ENCODE measurements at regions not wholly inside any gene's neighbourhood (a gene's known extent, or its start where the extent isn't known, plus 50 kb on each side); places are given as distances from the start of the nearest gene placed in this dataset.

DNA sequence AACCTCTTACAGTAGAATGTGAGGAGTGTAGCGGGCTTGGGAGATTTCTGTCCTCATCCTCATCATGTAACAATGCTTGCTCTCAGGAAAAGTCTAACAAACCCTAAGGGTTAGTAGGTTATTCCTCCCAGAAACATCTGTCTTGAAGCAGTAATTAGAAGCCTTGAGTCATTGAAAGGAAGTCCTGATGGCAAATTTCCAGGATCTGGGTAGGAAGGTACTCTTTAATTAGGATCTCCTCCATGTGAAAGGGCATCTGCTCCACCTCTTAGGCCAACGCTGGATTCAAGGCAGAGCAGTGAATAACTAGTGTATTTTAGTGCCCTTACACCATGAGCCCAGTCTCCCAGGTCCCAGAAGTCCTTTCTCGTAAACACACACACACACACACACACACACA is 106.6 kb upstream of the BARHL2 start (continued):
- TF ChIP-seq JUNB (IDR thresholded peaks at IDR 0.05) (no peak), STAT1 (conservative IDR thresholded peaks at IDR 0.05) (no peak), CBFB (IDR thresholded peaks at IDR 0.05; ENCODE audit: low read depth) (no peak), TBL1XR1 (IDR thresholded peaks at IDR 0.05; ENCODE audit: low read depth, low read length) (no peak), CREB1 (IDR thresholded peaks at IDR 0.05; ENCODE audit: low read depth) (no peak)

DNA sequence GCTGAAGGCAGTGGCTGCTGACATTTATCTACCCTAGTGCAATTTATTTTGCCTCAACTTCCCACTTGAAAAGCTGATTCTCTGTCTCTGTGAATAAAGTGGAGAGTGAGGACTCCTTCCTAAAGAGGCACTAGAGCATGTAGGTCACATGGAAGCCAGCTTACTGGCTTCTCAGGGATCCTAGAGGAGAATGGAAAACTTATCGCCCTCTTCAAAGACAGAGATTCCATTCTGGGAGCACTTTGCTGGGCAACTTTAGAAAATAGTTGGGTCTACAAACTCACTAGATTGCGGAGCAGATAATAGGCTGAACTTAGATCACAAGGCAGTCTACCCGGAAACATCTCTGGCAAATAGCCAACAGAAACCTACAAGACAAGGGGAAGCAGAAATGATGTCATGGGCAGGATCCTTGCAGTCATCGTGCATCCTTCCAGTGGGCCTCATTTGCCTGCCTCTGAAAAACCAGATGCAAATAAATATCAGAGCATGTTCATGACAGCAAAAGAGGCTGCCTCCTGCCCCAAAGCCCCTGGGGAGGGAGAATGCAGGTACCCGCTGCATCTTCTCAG is 104.8 kb upstream of the BARHL2 start:
- Histone ChIP-seq H3K4me1 (ENCODE audit: control insufficient read depth, insufficient read depth, low read length) (no peaks in the 10 kb centered on the region), H3K27ac (ENCODE audit: control insufficient read depth, insufficient read depth) (no peak overlapping the region), H3K79me2 (ENCODE audit: control insufficient read depth, insufficient read depth, low read length) (no peaks in the 10 kb centered on the region), H3K4me2 (ENCODE audit: control insufficient read depth, insufficient read depth) (no peak overlapping the region), H4K20me1 (ENCODE audit: control insufficient read depth, insufficient read depth) (no peaks in the 10 kb centered on the region), H3K27me3 (replicated peaks in 1 of 2; ENCODE audit: control insufficient read depth in 2 of 2, insufficient read depth in 2 of 2, low read length in 1 of 2) (no peaks in the 10 kb centered on the region), H3K9me3 (replicated peaks; ENCODE audit: control insufficient read depth, insufficient read depth, low read length) (no peaks in the 10 kb centered on the region), H2AFZ (ENCODE audit: control insufficient read depth, low read depth, low read length) (no peak overlapping the region), H3K4me3 (no peak overlapping the region), H3K36me3 (ENCODE audit: control insufficient read depth in 2 of 2, insufficient read depth in 2 of 2, low read length in 1 of 2) (no peaks in the 10 kb centered on the region), H3K9ac (ENCODE audit: control insufficient read depth, insufficient read depth, low read length) (no peak overlapping the region)
- 46% methylated on average over 5 of the region's 5 CpGs for WGBS (ENCODE audit: insufficient coverage, insufficient replicate concordance, low lambda C conversion rate, missing lambda C conversion rate)
- intact Hi-C loops (cut with micrococcal nuclease; ENCODE audit: unreplicated experiment), result no loop called here
- ChIA-PET POLR2A (no interaction called here), CTCF (no interaction called here), SMC1A (ENCODE audit: uncharacterized antibody, unreplicated experiment) (no interaction called here), RAD21 (ENCODE audit: unreplicated experiment) (no interaction called here)
- no TSS peak for BruUV-seq (replicated peaks)
- FAIRE-seq (no peak), DNase-seq (ENCODE audit: low read depth, low spot score) (no peak), ATAC-seq (no peak; the same call in 1 of the 3 replicates)
- in situ Hi-C loops (cut with MboI), result no loop called here
- TF ChIP-seq RUNX3 (IDR thresholded peaks at IDR 0.05; ENCODE audit: low read length) (no peak), HDAC6 (IDR thresholded peaks at IDR 0.05; ENCODE audit: unreplicated experiment) (no peak), IRF4 (IDR thresholded peaks at IDR 0.05; ENCODE audit: low read depth, low read length) (no peak), NFYB (IDR thresholded peaks at IDR 0.05; ENCODE audit: insufficient read depth, low read depth, low read length) (no peak), ZNF217 (IDR thresholded peaks at IDR 0.05) (no peak), TCF7 (IDR thresholded peaks at IDR 0.05; ENCODE audit: borderline replicate concordance) (no peak), BHLHE40 (IDR thresholded peaks at IDR 0.05; ENCODE audit: borderline replicate concordance in 1 of 2, low read depth in 2 of 2, low read length in 1 of 2) (no peak), IKZF1 (conservative IDR thresholded peaks at IDR 0.05) (no peak), SRF (IDR thresholded peaks at IDR 0.05; ENCODE audit: low read depth in 2 of 2, low read length in 2 of 2) (no peak), POLR2A (IDR thresholded peaks at IDR 0.05; ENCODE audit: low read depth, low read length) (no peak), MEF2A (IDR thresholded peaks at IDR 0.05; ENCODE audit: insufficient read depth, low read depth, low read length) (no peak), KLF5 (IDR thresholded peaks at IDR 0.05; ENCODE audit: partially characterized antibody) (no peak), PML (IDR thresholded peaks at IDR 0.05; ENCODE audit: low read length) (no peak), JUNB (IDR thresholded peaks at IDR 0.05) (no peak)
- TF ChIP-seq, protein P1, sequence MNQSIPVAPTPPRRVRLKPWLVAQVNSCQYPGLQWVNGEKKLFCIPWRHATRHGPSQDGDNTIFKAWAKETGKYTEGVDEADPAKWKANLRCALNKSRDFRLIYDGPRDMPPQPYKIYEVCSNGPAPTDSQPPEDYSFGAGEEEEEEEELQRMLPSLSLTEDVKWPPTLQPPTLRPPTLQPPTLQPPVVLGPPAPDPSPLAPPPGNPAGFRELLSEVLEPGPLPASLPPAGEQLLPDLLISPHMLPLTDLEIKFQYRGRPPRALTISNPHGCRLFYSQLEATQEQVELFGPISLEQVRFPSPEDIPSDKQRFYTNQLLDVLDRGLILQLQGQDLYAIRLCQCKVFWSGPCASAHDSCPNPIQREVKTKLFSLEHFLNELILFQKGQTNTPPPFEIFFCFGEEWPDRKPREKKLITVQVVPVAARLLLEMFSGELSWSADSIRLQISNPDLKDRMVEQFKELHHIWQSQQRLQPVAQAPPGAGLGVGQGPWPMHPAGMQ (IDR thresholded peaks at IDR 0.05; ENCODE audit: borderline replicate concordance), result no peak
- TF ChIP-seq, protein P2, sequence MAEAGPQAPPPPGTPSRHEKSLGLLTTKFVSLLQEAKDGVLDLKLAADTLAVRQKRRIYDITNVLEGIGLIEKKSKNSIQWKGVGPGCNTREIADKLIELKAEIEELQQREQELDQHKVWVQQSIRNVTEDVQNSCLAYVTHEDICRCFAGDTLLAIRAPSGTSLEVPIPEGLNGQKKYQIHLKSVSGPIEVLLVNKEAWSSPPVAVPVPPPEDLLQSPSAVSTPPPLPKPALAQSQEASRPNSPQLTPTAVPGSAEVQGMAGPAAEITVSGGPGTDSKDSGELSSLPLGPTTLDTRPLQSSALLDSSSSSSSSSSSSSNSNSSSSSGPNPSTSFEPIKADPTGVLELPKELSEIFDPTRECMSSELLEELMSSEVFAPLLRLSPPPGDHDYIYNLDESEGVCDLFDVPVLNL (IDR thresholded peaks at IDR 0.05; ENCODE audit: low read depth, low read length), result no peak
- TF ChIP-seq, protein P3, sequence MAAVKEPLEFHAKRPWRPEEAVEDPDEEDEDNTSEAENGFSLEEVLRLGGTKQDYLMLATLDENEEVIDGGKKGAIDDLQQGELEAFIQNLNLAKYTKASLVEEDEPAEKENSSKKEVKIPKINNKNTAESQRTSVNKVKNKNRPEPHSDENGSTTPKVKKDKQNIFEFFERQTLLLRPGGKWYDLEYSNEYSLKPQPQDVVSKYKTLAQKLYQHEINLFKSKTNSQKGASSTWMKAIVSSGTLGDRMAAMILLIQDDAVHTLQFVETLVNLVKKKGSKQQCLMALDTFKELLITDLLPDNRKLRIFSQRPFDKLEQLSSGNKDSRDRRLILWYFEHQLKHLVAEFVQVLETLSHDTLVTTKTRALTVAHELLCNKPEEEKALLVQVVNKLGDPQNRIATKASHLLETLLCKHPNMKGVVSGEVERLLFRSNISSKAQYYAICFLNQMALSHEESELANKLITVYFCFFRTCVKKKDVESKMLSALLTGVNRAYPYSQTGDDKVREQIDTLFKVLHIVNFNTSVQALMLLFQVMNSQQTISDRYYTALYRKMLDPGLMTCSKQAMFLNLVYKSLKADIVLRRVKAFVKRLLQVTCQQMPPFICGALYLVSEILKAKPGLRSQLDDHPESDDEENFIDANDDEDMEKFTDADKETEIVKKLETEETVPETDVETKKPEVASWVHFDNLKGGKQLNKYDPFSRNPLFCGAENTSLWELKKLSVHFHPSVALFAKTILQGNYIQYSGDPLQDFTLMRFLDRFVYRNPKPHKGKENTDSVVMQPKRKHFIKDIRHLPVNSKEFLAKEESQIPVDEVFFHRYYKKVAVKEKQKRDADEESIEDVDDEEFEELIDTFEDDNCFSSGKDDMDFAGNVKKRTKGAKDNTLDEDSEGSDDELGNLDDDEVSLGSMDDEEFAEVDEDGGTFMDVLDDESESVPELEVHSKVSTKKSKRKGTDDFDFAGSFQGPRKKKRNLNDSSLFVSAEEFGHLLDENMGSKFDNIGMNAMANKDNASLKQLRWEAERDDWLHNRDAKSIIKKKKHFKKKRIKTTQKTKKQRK (IDR thresholded peaks at IDR 0.05; ENCODE audit: low read depth, low read length), result no peak
